PFSK-1 (cell line): ENCODE measurements at regions not wholly inside any gene's neighbourhood (a gene's known extent, or its start where the extent isn't known, plus 50 kb on each side); places are given as distances from the start of the nearest gene placed in this dataset.

Experiments
- FOXP2 ChIP-seq: optimal IDR thresholded peaks from 2 replicates; pipeline ENCODE3; 2011; ENCODE audit warnings: borderline replicate concordance, control low read depth, inconsistent platforms; ENCODE audit not compliant: insufficient read depth; ENCODE audit errors: extremely low read length, extremely low read depth
- POLR2AphosphoS5 ChIP-seq: IDR thresholded peaks from 2 replicates; pipeline ENCODE4 v1.6.1; 2012; ENCODE audit warnings: low read depth, mild to moderate bottlenecking, control low read depth, low read length, moderate library complexity
- SIN3A ChIP-seq: IDR thresholded peaks from 2 replicates; pipeline ENCODE4 v1.6.1; 2012; ENCODE audit warnings: mild to moderate bottlenecking, low read length, moderate library complexity, borderline replicate concordance; ENCODE audit not compliant: insufficient read depth
- TAF1 ChIP-seq: IDR thresholded peaks from 2 replicates; pipeline ENCODE4 v1.6.1; 2012; ENCODE audit warnings: low read length, control low read depth, borderline replicate concordance; ENCODE audit not compliant: insufficient read depth
- TF ChIP-seq, protein P1 (sequence below), 2 experiments: IDR thresholded peaks; 2 replicates each; pipeline versions ENCODE4 v1.6.1 to v1.8.0; 2011 to 2012; ENCODE audit warnings: low read depth in 2 of 2, low read length in 2 of 2, control low read depth in 1 of 2, inconsistent platforms in 1 of 2, mild to moderate bottlenecking in 1 of 2, moderate library complexity in 1 of 2; ENCODE audit not compliant: insufficient read depth in 1 of 2

DNA sequence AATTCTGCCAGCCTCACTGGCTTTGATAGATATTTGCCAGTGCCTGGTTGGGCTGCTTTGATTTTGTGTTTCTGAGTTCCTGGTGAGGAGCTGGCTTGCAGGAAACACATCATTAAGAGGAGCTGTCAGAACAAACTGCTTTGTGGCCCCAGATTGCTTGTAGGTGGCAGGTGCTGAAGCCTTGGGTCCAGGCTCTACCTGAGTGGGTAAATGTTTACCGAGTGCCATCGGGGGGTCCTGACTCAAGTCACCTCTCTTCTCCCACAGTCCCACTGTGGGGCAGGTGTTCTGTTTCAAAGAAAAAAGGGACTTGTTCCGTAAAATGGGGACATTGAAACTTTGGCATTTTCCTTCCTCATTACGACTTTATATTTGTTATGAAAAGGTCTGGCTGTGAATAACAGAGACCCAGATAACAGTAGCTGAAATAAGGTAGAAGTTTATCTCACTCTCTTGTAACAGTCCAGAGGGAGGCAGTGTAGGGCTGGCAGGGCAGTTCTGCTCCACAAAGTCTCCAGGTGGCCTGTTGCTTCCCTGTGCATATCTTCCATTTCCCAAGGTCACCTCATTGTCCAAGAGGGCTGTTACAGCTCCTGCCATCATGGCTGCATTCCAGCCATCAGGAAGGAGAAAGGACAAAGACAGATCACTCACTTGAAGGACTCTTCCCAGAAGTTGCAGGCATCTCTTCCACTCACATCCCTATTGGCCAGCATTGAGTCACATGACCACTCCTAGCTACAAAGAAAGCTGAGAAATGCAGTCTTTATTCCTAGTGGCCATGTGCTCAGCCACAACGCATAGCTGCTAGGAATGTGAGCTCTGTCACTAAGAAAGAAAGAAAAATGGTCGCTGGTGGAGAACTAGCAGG lies 149.9 kb upstream of the KCNG1 start:
- TF ChIP-seq, protein P1, sequence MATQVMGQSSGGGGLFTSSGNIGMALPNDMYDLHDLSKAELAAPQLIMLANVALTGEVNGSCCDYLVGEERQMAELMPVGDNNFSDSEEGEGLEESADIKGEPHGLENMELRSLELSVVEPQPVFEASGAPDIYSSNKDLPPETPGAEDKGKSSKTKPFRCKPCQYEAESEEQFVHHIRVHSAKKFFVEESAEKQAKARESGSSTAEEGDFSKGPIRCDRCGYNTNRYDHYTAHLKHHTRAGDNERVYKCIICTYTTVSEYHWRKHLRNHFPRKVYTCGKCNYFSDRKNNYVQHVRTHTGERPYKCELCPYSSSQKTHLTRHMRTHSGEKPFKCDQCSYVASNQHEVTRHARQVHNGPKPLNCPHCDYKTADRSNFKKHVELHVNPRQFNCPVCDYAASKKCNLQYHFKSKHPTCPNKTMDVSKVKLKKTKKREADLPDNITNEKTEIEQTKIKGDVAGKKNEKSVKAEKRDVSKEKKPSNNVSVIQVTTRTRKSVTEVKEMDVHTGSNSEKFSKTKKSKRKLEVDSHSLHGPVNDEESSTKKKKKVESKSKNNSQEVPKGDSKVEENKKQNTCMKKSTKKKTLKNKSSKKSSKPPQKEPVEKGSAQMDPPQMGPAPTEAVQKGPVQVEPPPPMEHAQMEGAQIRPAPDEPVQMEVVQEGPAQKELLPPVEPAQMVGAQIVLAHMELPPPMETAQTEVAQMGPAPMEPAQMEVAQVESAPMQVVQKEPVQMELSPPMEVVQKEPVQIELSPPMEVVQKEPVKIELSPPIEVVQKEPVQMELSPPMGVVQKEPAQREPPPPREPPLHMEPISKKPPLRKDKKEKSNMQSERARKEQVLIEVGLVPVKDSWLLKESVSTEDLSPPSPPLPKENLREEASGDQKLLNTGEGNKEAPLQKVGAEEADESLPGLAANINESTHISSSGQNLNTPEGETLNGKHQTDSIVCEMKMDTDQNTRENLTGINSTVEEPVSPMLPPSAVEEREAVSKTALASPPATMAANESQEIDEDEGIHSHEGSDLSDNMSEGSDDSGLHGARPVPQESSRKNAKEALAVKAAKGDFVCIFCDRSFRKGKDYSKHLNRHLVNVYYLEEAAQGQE (IDR thresholded peaks at IDR 0.05; ENCODE audit: insufficient read depth in 1 of 2, low read depth in 2 of 2, low read length in 2 of 2), result no peak
- TF ChIP-seq TAF1, result no peak
- no peak for TF ChIP-seq FOXP2
- no peak for TF ChIP-seq POLR2AphosphoS5
- no peak for TF ChIP-seq SIN3A

DNA sequence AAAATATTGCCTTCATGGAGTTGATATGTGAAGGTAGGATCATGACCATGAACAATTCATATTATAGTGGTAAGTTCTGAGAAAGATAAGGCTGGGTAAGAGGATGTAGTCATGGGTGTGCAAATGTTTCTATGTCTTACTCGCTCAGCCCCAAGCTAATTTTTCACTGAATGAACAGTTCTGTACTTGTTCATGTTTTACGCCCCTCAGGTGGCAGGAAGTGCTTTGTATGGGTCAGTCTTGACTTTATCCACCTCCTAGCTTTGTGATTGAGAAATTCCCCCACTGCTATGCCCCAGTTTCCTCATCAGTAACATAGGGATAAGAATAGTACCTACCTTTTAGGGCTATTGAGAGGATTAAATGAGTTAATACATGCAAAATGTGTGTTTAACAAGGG lies 148.2 kb upstream of the KCNG1 start:
- TF ChIP-seq, protein P1 (IDR thresholded peaks at IDR 0.05; ENCODE audit: insufficient read depth in 1 of 2, low read depth in 2 of 2, low read length in 2 of 2), result no peak
- TF ChIP-seq FOXP2 (no peak), POLR2AphosphoS5 (no peak), SIN3A (no peak), TAF1 (no peak)

DNA sequence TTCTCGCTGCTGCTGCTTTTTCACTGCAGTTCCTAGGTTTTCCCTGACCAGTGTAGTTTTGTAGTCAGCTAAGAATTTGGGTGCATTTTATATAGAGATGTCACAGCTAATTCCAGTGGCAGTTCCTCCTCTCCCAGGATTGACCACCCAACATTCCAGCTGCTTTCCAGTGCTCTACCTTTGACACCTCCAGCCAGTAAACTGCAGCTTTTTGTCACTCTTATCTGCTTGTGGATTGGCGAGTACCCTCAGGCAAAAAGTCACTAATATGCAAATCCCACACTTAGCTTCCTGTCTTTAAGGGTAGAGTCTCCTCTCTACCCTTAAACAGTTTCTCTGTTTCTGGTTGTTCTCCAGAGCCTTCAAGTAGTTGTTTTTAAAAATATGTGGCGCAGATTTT lies 146.9 kb upstream of the KCNG1 start:
- no peak for TF ChIP-seq POLR2AphosphoS5

DNA sequence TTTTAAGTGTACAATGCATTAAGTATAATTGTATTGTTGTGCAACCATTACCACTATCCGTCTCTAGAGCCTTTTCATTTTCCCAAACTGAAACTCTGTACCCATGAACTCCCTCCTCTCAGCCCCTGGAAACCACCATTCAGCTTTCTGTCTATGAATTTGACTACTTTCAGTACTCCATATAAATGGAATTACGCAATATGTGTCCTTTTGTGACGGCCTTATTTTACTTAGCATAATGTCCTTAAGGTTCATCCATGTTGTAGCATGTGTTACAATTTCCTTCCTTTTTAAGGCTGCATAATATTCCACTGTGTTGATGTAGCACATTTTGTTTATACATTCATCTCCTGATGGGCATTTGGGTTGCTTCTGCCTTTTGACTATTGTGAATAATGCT lies 143.6 kb upstream of the KCNG1 start:
- no peak for TF ChIP-seq TAF1
- TF ChIP-seq FOXP2, result no peak
- TF ChIP-seq, protein P1 (IDR thresholded peaks at IDR 0.05; ENCODE audit: insufficient read depth in 1 of 2, low read depth in 2 of 2, low read length in 2 of 2), result no peak
- TF ChIP-seq SIN3A, result no peak
- no peak for TF ChIP-seq POLR2AphosphoS5

DNA sequence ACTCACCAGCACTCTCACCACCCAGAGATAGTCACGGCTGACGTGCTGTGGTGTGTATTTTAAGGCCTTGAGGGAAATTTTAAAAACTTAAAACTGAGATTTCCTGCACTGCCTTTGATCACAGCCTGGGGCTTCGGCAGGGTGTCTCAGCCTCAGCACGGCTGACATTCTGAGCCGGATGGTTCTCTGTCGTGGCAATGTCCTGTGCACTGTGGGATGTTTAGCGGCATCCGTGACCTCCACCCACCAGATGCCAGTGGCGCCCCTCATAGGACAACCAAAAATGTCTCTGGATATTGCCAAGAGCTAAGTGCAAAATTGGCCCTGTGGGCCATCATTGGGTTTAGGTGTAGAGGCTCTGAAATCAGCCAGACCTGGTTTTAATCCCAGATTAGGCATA lies 142.2 kb upstream of the KCNG1 start:
- TF ChIP-seq FOXP2 (no peak), TAF1 (no peak), POLR2AphosphoS5 (no peak), SIN3A (no peak)
- TF ChIP-seq, protein P1 (IDR thresholded peaks at IDR 0.05; ENCODE audit: insufficient read depth in 1 of 2, low read depth in 2 of 2, low read length in 2 of 2), result no peak
